Stimulated activated CD4-positive, alpha-beta T cell treated with anti-CD3 and anti-CD28 coated beads, Interleukin-12 subunit alpha, Interleukin-12 subunit beta, amount 100 ng/mL, for 48 hours (primary cell): ENCODE measurements at regions not wholly inside any gene's neighbourhood (a gene's known extent, or its start where the extent isn't known, plus 50 kb on each side); places are given as distances from the start of the nearest gene placed in this dataset.

Experiments used
- DNase-seq, 3 donors: peaks; one replicate each; pipeline ENCODE4 v3.0.0-alpha.2; 2020; ENCODE audit warnings: low read depth in 2 of 3, low spot score in 1 of 3

GRCh38 chr1:14037101-14037847 is 337.3 kb downstream of the PRDM2 start:
- DNase-seq = no peak

- no peak for DNase-seq
Observed at GRCh38 chr1:14039582-14040430, 339.8 kb downstream of the PRDM2 start.

GRCh38 chr1:14049965-14050364 is 350.0 kb downstream of the PRDM2 start:
- DNase-seq = no peak

GRCh38 chr1:14055442-14056223 is 355.6 kb downstream of the PRDM2 start:
- DNase-seq = no peak

GRCh38 chr1:14057640-14058039 is 357.7 kb downstream of the PRDM2 start:
- DNase-seq = no peak

- no peak for DNase-seq
Observed at GRCh38 chr1:14061204-14061603, 361.2 kb downstream of the PRDM2 start.

GRCh38 chr1:14061722-14062121 is 361.7 kb downstream of the PRDM2 start:
- DNase-seq = no peak

GRCh38 chr1:14062669-14063068 is 362.7 kb downstream of the PRDM2 start:
- DNase-seq = no peak

- DNase-seq = no peak
Observed at GRCh38 chr1:14064649-14065442, 364.9 kb downstream of the PRDM2 start.

GRCh38 chr1:14065486-14065885 is 365.5 kb downstream of the PRDM2 start:
- no peak for DNase-seq

- no peak for DNase-seq
Observed at GRCh38 chr1:14067036-14067435, 367.0 kb downstream of the PRDM2 start.

- DNase-seq = no peak
Observed at GRCh38 chr1:14067711-14068110, 367.7 kb downstream of the PRDM2 start.

GRCh38 chr1:14071581-14071980 is 371.6 kb downstream of the PRDM2 start:
- no peak for DNase-seq

- no peak for DNase-seq
Observed at GRCh38 chr1:14080653-14081052, 380.7 kb downstream of the PRDM2 start.

- DNase-seq = no peak
Observed at GRCh38 chr1:14082331-14082730, 382.3 kb downstream of the PRDM2 start.

- DNase-seq = no peak
Observed at GRCh38 chr1:14083277-14083676, 383.3 kb downstream of the PRDM2 start.

GRCh38 chr1:14083706-14084105 is 383.7 kb downstream of the PRDM2 start:
- no peak for DNase-seq

- no peak for DNase-seq
Observed at GRCh38 chr1:14090062-14090461, 390.1 kb downstream of the PRDM2 start.

GRCh38 chr1:14090531-14090930 is 390.5 kb downstream of the PRDM2 start:
- no peak for DNase-seq

- DNase-seq = no peak
Observed at GRCh38 chr1:14094611-14095400, 394.8 kb downstream of the PRDM2 start.
